CD8-positive, alpha-beta memory T cell (primary cell): ENCODE measurements at regions not wholly inside any gene's neighbourhood (a gene's known extent, or its start where the extent isn't known, plus 50 kb on each side); places are given as distances from the start of the nearest gene placed in this dataset.
A peak's percentile ranks its signal among the peaks of the same experiment; 100 is the strongest.

Experiments used
- CTCF ChIA-PET: fragments of 350-600 bp; sonication (Branson Sonifier 250); formaldehyde crosslinking; loops from one replicate; lab custom pipeline; 2021; ENCODE audit warnings: antibody characterized with exemption; lab: Charles Lee
- POLR2A ChIA-PET: fragments of 350-600 bp; sonication (Branson Sonifier 250); formaldehyde crosslinking; loops from one replicate; lab custom pipeline; 2021; ENCODE audit warnings: antibody characterized with exemption; lab: Charles Lee
- DNase-seq, 5 donors: peaks; one replicate each; pipeline versions ENCODE4 v3.0.0 to v3.0.0-alpha.2; 2020 to 2022; ENCODE audit warnings: mixed read lengths in 1 of 5
- H3K27ac ChIP-seq: one replicate; pipeline ENCODE4 v1.7.0; 2013; ENCODE audit warnings: low read depth, mild to moderate bottlenecking, low read length, moderate library complexity
- H3K27me3 ChIP-seq: 2 replicates; pipeline ENCODE4 v1.7.0; 2013; ENCODE audit warnings: low read length, mild to moderate bottlenecking; ENCODE audit not compliant: insufficient read depth, poor library complexity, severe bottlenecking
- H3K36me3 ChIP-seq: 2 replicates; pipeline ENCODE4 v1.7.0; 2013; ENCODE audit warnings: mild to moderate bottlenecking, low read length, moderate library complexity; ENCODE audit not compliant: insufficient read depth
- H3K4me1 ChIP-seq: 2 replicates; pipeline ENCODE4 v1.7.0; 2013; ENCODE audit warnings: mild to moderate bottlenecking, low read length, moderate library complexity; ENCODE audit not compliant: insufficient read depth
- H3K4me3 ChIP-seq: 2 replicates; pipeline ENCODE4 v1.7.0; 2013; ENCODE audit warnings: mild to moderate bottlenecking, low read length
- H3K9me3 ChIP-seq: 2 replicates; pipeline ENCODE4 v1.7.0; 2013; ENCODE audit warnings: mild to moderate bottlenecking, low read length
- H3K27ac Mint-ChIP-seq, 8 donors: one replicate each; pipeline ENCODE4 v1.8.0; 2020 to 2021; ENCODE audit warnings: mixed read lengths in 8 of 8, mild to moderate bottlenecking in 6 of 8, inconsistent platforms in 3 of 8, moderate library complexity in 3 of 8
- H3K27me3 Mint-ChIP-seq, 2 donors: one replicate each; pipeline ENCODE4 v1.8.0; 2020 to 2021; ENCODE audit warnings: mixed read lengths in 2 of 2, mild to moderate bottlenecking in 1 of 2, moderate library complexity in 1 of 2
- H3K36me3 Mint-ChIP-seq, 3 donors: one replicate each; pipeline ENCODE4 v1.8.0; 2020 to 2021; ENCODE audit warnings: mixed read lengths in 3 of 3, inconsistent platforms in 1 of 3, mild to moderate bottlenecking in 1 of 3
- H3K4me1 Mint-ChIP-seq, 3 donors: one replicate each; pipeline ENCODE4 v1.8.0; 2020 to 2021; ENCODE audit warnings: mixed read lengths in 3 of 3, inconsistent platforms in 1 of 3, mild to moderate bottlenecking in 1 of 3
- H3K4me3 Mint-ChIP-seq, 7 donors: one replicate each; pipeline ENCODE4 v1.8.0; 2020 to 2021; ENCODE audit warnings: mixed read lengths in 7 of 7, mild to moderate bottlenecking in 6 of 7, moderate library complexity in 4 of 7, inconsistent platforms in 2 of 7
- H3K9me3 Mint-ChIP-seq, 5 donors: one replicate each; pipeline ENCODE4 v1.8.0; 2020 to 2022; ENCODE audit warnings: mixed read lengths in 5 of 5, mild to moderate bottlenecking in 3 of 5, moderate library complexity in 2 of 5, inconsistent platforms in 1 of 5

GRCh38 chr3:30102356-30102755 is 504.0 kb upstream of the TGFBR2 start:
- H3K4me1 Mint-ChIP-seq: no peaks in the 10 kb centered on the region
- no peak overlapping the region for H3K4me3 Mint-ChIP-seq
- Histone ChIP-seq H3K4me1 (no peaks in the 10 kb centered on the region), H3K36me3 (no peaks in the 10 kb centered on the region), H3K27ac (no peak overlapping the region), H3K4me3 (no peak overlapping the region), H3K9me3 (no peaks in the 10 kb centered on the region), H3K27me3 (no peaks in the 10 kb centered on the region)
- peaks cover 3 to 23% of the 10 kb centered on the region in 2 donors for H3K27me3 Mint-ChIP-seq
- H3K27ac Mint-ChIP-seq: no peak overlapping the region
- CTCF ChIA-PET: no interaction called here
- no peak for DNase-seq
- POLR2A ChIA-PET: no interaction called here
- H3K36me3 Mint-ChIP-seq: peaks cover 0 to 7% (median 0%) of the 10 kb centered on the region in 3 donors
- H3K9me3 Mint-ChIP-seq: peaks cover 0 to 14% (median 4%) of the 10 kb centered on the region in 5 donors

DNA sequence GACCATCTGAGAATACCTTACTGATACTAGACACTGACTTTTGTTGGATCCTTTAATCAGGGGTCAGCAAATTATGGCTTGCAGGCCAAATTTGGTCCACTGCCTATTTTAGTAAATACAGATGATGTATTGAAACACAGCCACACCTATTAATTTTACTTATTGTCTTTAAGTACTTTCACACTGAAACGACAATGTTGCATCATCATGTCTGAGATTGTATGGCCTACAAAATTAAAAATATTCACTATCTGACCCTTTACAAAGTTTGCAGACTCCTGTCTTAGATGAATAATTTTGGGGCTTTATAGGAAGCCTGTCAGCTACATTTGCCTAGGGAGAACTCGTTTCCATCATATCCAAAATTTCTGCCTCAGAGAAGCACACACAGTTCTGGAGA is 503.2 kb upstream of the TGFBR2 start:
- ChIA-PET POLR2A (no interaction called here), CTCF (no interaction called here)
- no peaks in the 10 kb centered on the region for H3K4me1 Mint-ChIP-seq
- H3K9me3 Mint-ChIP-seq: peaks cover 0 to 14% (median 4%) of the 10 kb centered on the region in 5 donors
- Histone ChIP-seq H3K36me3 (no peaks in the 10 kb centered on the region), H3K27ac (no peak overlapping the region), H3K27me3 (no peaks in the 10 kb centered on the region), H3K9me3 (no peaks in the 10 kb centered on the region), H3K4me3 (no peak overlapping the region), H3K4me1 (no peaks in the 10 kb centered on the region)
- H3K4me3 Mint-ChIP-seq: no peak overlapping the region
- H3K36me3 Mint-ChIP-seq: peaks cover 0 to 7% (median 0%) of the 10 kb centered on the region in 3 donors
- H3K27me3 Mint-ChIP-seq: peaks cover 0 to 27% of the 10 kb centered on the region in 2 donors
- DNase-seq: no peak
- H3K27ac Mint-ChIP-seq: no peak overlapping the region

GRCh38 chr3:30107531-30107930 is 498.9 kb upstream of the TGFBR2 start:
- no peak for DNase-seq
- Mint-ChIP-seq H3K36me3 (peaks cover 0 to 7% (median 0%) of the 10 kb centered on the region in 3 donors), H3K27ac (no peak overlapping the region), H3K4me3 (no peak overlapping the region), H3K9me3 (peaks cover 0 to 14% (median 4%) of the 10 kb centered on the region in 5 donors), H3K27me3 (peaks cover 5 to 44% of the 10 kb centered on the region in 2 donors), H3K4me1 (no peaks in the 10 kb centered on the region)
- no peaks in the 10 kb centered on the region for H3K36me3 ChIP-seq
- H3K4me3 ChIP-seq: no peak overlapping the region
- no peaks in the 10 kb centered on the region for H3K27me3 ChIP-seq
- POLR2A ChIA-PET: no interaction called here
- no peaks in the 10 kb centered on the region for H3K4me1 ChIP-seq
- CTCF ChIA-PET: no interaction called here
- H3K27ac ChIP-seq: no peak overlapping the region
- no peaks in the 10 kb centered on the region for H3K9me3 ChIP-seq

- peaks cover 0 to 2% (median 0%) of the 10 kb centered on the region in 5 donors for H3K9me3 Mint-ChIP-seq
- H3K27me3 ChIP-seq: no peaks in the 10 kb centered on the region
- H3K27me3 Mint-ChIP-seq: peaks cover 5 to 20% of the 10 kb centered on the region in 2 donors
- H3K9me3 ChIP-seq: no peaks in the 10 kb centered on the region
- H3K4me3 Mint-ChIP-seq: no peak overlapping the region
- H3K4me3 ChIP-seq: no peak overlapping the region
- no peaks in the 10 kb centered on the region for H3K4me1 ChIP-seq
- ChIA-PET POLR2A (no interaction called here), CTCF (interaction anchor here (1.3 to 1.4 kb wide), 2 partner anchors 87 to 581 kb away, joined by 3 to 6 read pairs; no protein-coding TSS in a partner anchor)
- no peak overlapping the region for H3K27ac ChIP-seq
- H3K27ac Mint-ChIP-seq: no peak overlapping the region
- DNase-seq: no peak
- H3K36me3 Mint-ChIP-seq: no peaks in the 10 kb centered on the region
- peaks cover 0 to 4% (median 3%) of the 10 kb centered on the region in 3 donors for H3K4me1 Mint-ChIP-seq
- H3K36me3 ChIP-seq: no peaks in the 10 kb centered on the region
Observed at GRCh38 chr3:30112411-30112810, 494.0 kb upstream of the TGFBR2 start.

- ChIA-PET CTCF (interaction anchor here (1.0 to 2.0 kb wide), 2 partner anchors 580 to 591 kb away, joined by 3 to 7 read pairs; no protein-coding TSS in a partner anchor), POLR2A (no interaction called here)
- Mint-ChIP-seq H3K4me1 (peaks cover 0 to 4% (median 3%) of the 10 kb centered on the region in 3 donors), H3K27ac (peak overlapping the region in 1 of 8 donors; percentile 15), H3K9me3 (peaks cover 0 to 2% (median 0%) of the 10 kb centered on the region in 5 donors), H3K27me3 (peaks cover 5 to 19% of the 10 kb centered on the region in 2 donors), H3K4me3 (no peak overlapping the region), H3K36me3 (no peaks in the 10 kb centered on the region)
- DNase-seq: peak in 2 of 5 donors; percentile 9 to 44
- Histone ChIP-seq H3K4me3 (no peak overlapping the region), H3K36me3 (no peaks in the 10 kb centered on the region), H3K4me1 (no peaks in the 10 kb centered on the region), H3K9me3 (no peaks in the 10 kb centered on the region), H3K27me3 (no peaks in the 10 kb centered on the region), H3K27ac (no peak overlapping the region)
Observed at GRCh38 chr3:30112902-30113484, 493.4 kb upstream of the TGFBR2 start.

- Histone ChIP-seq H3K9me3 (no peaks in the 10 kb centered on the region), H3K4me1 (no peaks in the 10 kb centered on the region), H3K4me3 (no peak overlapping the region), H3K27ac (no peak overlapping the region), H3K27me3 (no peaks in the 10 kb centered on the region), H3K36me3 (no peaks in the 10 kb centered on the region)
- H3K4me3 Mint-ChIP-seq: no peak overlapping the region
- peaks cover 0 to 2% (median 0%) of the 10 kb centered on the region in 5 donors for H3K9me3 Mint-ChIP-seq
- POLR2A ChIA-PET: no interaction called here
- peaks cover 0 to 4% (median 3%) of the 10 kb centered on the region in 3 donors for H3K4me1 Mint-ChIP-seq
- no peaks in the 10 kb centered on the region for H3K36me3 Mint-ChIP-seq
- H3K27me3 Mint-ChIP-seq: peaks cover 5 to 10% of the 10 kb centered on the region in 2 donors
- no peak overlapping the region for H3K27ac Mint-ChIP-seq
- DNase-seq: no peak
- CTCF ChIA-PET: interaction anchor here (1.0 to 2.0 kb wide), 3 partner anchors 579 to 638 kb away, joined by 3 to 7 read pairs (median 4); no protein-coding TSS in a partner anchor
Observed at GRCh38 chr3:30113906-30114305, 492.5 kb upstream of the TGFBR2 start.

DNA sequence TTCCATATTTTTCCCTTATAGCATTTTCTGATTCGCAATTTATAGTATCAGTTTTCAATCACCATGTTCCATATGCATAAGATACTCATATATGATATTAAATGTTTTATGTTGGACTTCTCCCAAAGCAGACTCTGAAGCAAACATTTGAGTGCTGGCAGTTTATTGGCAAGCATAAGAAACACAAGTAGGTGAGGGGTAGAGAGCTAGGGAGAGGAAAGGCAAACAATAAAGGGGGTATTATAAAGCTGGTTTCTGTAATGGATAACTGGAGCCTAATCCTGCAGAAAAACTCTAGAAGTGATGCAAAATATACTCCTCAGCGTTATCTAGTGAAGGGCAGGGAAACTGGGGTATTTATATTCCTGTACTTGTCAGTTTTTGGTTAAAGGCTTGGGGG is 491.5 kb upstream of the TGFBR2 start:
- H3K9me3 ChIP-seq: no peaks in the 10 kb centered on the region
- H3K36me3 ChIP-seq: no peaks in the 10 kb centered on the region
- CTCF ChIA-PET: interaction anchor here (2.0 kb wide), 2 partner anchors 578 to 637 kb away, joined by 4 to 7 read pairs; no protein-coding TSS in a partner anchor
- Mint-ChIP-seq H3K27ac (no peak overlapping the region), H3K27me3 (peaks cover 0 to under 1% of the 10 kb centered on the region in 2 donors), H3K4me3 (no peak overlapping the region), H3K9me3 (peaks cover 0 to 2% (median 0%) of the 10 kb centered on the region in 5 donors), H3K4me1 (peaks cover 0 to 4% (median 3%) of the 10 kb centered on the region in 3 donors), H3K36me3 (no peaks in the 10 kb centered on the region)
- no peak overlapping the region for H3K27ac ChIP-seq
- H3K4me1 ChIP-seq: no peaks in the 10 kb centered on the region
- H3K27me3 ChIP-seq: no peaks in the 10 kb centered on the region
- H3K4me3 ChIP-seq: no peak overlapping the region
- POLR2A ChIA-PET: no interaction called here
- no peak for DNase-seq

GRCh38 chr3:30122359-30122758 is 484.0 kb upstream of the TGFBR2 start:
- ChIA-PET CTCF (no interaction called here), POLR2A (no interaction called here)
- H3K36me3 ChIP-seq: no peaks in the 10 kb centered on the region
- Mint-ChIP-seq H3K4me3 (no peak overlapping the region), H3K9me3 (peaks cover 0 to under 1% (median 0%) of the 10 kb centered on the region in 5 donors), H3K27me3 (no peaks in the 10 kb centered on the region), H3K27ac (no peak overlapping the region), H3K36me3 (no peaks in the 10 kb centered on the region), H3K4me1 (no peaks in the 10 kb centered on the region)
- no peaks in the 10 kb centered on the region for H3K9me3 ChIP-seq
- no peaks in the 10 kb centered on the region for H3K27me3 ChIP-seq
- H3K4me3 ChIP-seq: no peak overlapping the region
- DNase-seq: no peak
- H3K27ac ChIP-seq: no peak overlapping the region
- no peaks in the 10 kb centered on the region for H3K4me1 ChIP-seq
